Heart right ventricle (tissue), 16 donors: ENCODE measurements at regions not wholly inside any gene's neighbourhood (a gene's known extent, or its start where the extent isn't known, plus 50 kb on each side); places are given as distances from the start of the nearest gene placed in this dataset.

Experiments
- ATAC-seq, 8 donors: fragments of 200-7000 bp; cut with Tn5 transposase; one replicate each; pipeline ENCODE4 v1.9.1; 2020; ENCODE audit warnings: mild to moderate bottlenecking in 8 of 8, moderate library complexity in 8 of 8, moderate number of reproducible peaks in 1 of 8
- DNase-seq, 2 donors: peaks; one replicate each; pipeline ENCODE4 v3.0.0-alpha.2; 2020
- H3K27ac ChIP-seq, 10 donors: fragments of 200-600 bp; sonication (generic) in 2 of 10; one replicate each; pipeline versions ENCODE4 v1.5.0 to v1.8.0; 2020 to 2022; ENCODE audit warnings: mild to moderate bottlenecking in 3 of 10
- H3K27me3 ChIP-seq, 7 donors: fragments of 200-600 bp; one replicate each; pipeline ENCODE4 v1.8.0; 2021 to 2022; ENCODE audit warnings: mild to moderate bottlenecking in 2 of 7
- H3K36me3 ChIP-seq, 9 donors: fragments of 200-600 bp; sonication (generic) in 1 of 9; one replicate each; pipeline versions ENCODE4 v1.5.0 to v1.8.0; 2020 to 2022; ENCODE audit warnings: mild to moderate bottlenecking in 2 of 9
- H3K4me1 ChIP-seq, 9 donors: fragments of 200-600 bp; sonication (generic) in 1 of 9; one replicate each; pipeline versions ENCODE4 v1.5.0 to v1.8.0; 2020 to 2022; ENCODE audit warnings: mild to moderate bottlenecking in 4 of 9
- H3K4me3 ChIP-seq, 10 donors: fragments of 200-600 bp; sonication (generic) in 2 of 10; one replicate each; pipeline versions ENCODE4 v1.5.0 to v1.8.0; 2020 to 2022; ENCODE audit warnings: mild to moderate bottlenecking in 7 of 10, moderate library complexity in 2 of 10
- H3K9me3 ChIP-seq, 11 donors: fragments of 200-600 bp in 10 of 11; sonication (generic) in 2 of 11; one replicate each; pipeline versions ENCODE4 v1.5.0 to v1.8.0; 2013 to 2022; ENCODE audit warnings: mild to moderate bottlenecking in 2 of 11, control low read depth in 1 of 11, moderate library complexity in 1 of 11
- WGBS, 2 donors: extraction: QIAGEN DNeasy Blood & Tissue Kit; methylation state at CpG; one replicate each; pipeline ENCODE4 v1.1.7; 2013; ENCODE audit warnings: inconsistent platforms in 1 of 2; 5-methylcytosine and 5-hydroxymethylcytosine counted together
- intact Hi-C, 10 donors: fragments of 100-400 bp; cut with DNase I; formaldehyde crosslinking; loops; one replicate each; pipeline versions ENCODE4 v1.11.1 to v1.14.2; 2022
- TF ChIP-seq, protein P1 (sequence below), 9 donors: fragments of 200-600 bp; sonication (generic) in 2 of 9; IDR thresholded peaks; one replicate each; pipeline versions ENCODE4 v1.5.0 to v1.8.0; 2021 to 2022; ENCODE audit warnings: antibody characterized with exemption in 9 of 9, mild to moderate bottlenecking in 5 of 9, moderate library complexity in 1 of 9
- donor health status: Arrhythmogenic right ventricular cardiomyopathy.
- donor health status: ischemic (EF 13 %, LVEDD 7.1; RV severe dilation, severe dysfunction).
- donor health status: healthy with polysubstance abuse.
- donor health status: DM: no; HTN: yes; CAD: no.
- donor health status: DM: no; HTN: no; CAD: no.
- donor health status: ischemic (EF 25% LVEDD 6.9; RV normal size, moderate dysfunction).
- donor health status: ischemic (EF 25% LVEDD 5.7; RV mildly dilated, moderate dysfunction).
- donor health status: healthy.
- donor health status: DM: yes; HTN: yes; CAD: no.
- donor health status: Ischemic cardiomyopathy.
- donor health status: ischemic (EF 35%, LVEDD 5.7; RV mildly dilated, moderate dysfunction).
- donor health status: nonischemic (EF 11% LVEDD 7.7; RV severe dilation, severe dysfunction).
- donor health status: DM: yes; HTN: yes; CAD: no.
- donor health status: PGD.
- donor health status: ischemic (EF 29% LVEDD 5.4; RV normal size, mild dysfunction).
- donor health status: nonischemic (EF 23%, LVEDD 6.1; RV moderate dilation, normal function).

DNA sequence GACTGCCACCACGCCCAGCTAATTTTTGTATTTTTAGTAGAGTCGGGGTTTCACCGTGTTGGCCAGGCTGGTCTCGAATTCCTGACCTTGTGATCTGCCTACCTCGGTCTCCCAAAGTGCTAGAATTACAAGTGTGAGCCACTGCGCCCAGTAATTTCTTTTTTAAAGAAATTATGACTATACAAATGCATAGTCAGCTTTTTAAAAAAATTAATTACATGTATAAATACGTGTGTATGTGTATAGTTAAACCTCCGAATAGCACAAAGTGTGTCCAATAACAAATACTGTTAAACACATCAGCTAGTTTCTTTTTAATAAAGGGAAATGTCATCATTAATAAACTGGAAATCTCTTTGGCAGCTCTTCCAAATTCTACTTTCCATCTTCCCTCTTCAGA is 135.5 kb upstream of the SALL4 start:
- Histone ChIP-seq H3K9me3 (no peaks in the 10 kb centered on the region), H3K27ac (no peak overlapping the region), H3K4me1 (no peaks in the 10 kb centered on the region), H3K27me3 (peaks cover 0 to 10% (median 8%) of the 10 kb centered on the region in 7 donors), H3K4me3 (no peak overlapping the region), H3K36me3 (no peaks in the 10 kb centered on the region)
- 89 to 90% methylated on average over 8 of the region's 8 CpGs for WGBS, 2 donors
- DNase-seq = no peak
- no peak for ATAC-seq
- intact Hi-C loops = no loop called here
- TF ChIP-seq, protein P1, sequence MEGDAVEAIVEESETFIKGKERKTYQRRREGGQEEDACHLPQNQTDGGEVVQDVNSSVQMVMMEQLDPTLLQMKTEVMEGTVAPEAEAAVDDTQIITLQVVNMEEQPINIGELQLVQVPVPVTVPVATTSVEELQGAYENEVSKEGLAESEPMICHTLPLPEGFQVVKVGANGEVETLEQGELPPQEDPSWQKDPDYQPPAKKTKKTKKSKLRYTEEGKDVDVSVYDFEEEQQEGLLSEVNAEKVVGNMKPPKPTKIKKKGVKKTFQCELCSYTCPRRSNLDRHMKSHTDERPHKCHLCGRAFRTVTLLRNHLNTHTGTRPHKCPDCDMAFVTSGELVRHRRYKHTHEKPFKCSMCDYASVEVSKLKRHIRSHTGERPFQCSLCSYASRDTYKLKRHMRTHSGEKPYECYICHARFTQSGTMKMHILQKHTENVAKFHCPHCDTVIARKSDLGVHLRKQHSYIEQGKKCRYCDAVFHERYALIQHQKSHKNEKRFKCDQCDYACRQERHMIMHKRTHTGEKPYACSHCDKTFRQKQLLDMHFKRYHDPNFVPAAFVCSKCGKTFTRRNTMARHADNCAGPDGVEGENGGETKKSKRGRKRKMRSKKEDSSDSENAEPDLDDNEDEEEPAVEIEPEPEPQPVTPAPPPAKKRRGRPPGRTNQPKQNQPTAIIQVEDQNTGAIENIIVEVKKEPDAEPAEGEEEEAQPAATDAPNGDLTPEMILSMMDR (IDR thresholded peaks at IDR 0.05) = no peak

DNA sequence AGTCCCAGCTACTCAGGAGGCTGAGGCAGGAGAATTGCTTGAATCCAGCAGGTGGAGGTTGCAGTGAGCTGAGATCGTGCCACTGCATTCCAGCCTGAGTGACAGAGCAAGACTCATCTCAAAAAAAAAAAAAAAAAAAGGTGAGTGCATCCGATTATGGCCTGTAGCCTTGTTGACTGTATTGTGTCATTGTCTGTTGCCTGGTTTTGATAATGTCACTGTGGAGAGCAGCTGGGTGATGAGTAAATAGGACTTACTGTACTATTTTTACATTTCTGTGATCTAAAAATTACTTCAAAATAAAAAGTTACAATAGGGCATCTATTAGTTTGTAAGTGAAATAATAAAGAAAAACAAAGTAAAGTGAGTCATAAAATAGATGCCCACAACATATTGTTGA is 134.1 kb upstream of the SALL4 start:
- WGBS, 2 donors = 74 to 84% methylated on average over 2 of the region's 2 CpGs
- Histone ChIP-seq H3K4me1 (no peaks in the 10 kb centered on the region), H3K27ac (no peak overlapping the region), H3K9me3 (no peaks in the 10 kb centered on the region), H3K27me3 (peaks cover 0 to 16% (median 12%) of the 10 kb centered on the region in 7 donors), H3K4me3 (no peak overlapping the region), H3K36me3 (no peaks in the 10 kb centered on the region)
- no peak for ATAC-seq
- intact Hi-C loops = no loop called here
- no peak for DNase-seq
- TF ChIP-seq, protein P1 (IDR thresholded peaks at IDR 0.05) = no peak

DNA sequence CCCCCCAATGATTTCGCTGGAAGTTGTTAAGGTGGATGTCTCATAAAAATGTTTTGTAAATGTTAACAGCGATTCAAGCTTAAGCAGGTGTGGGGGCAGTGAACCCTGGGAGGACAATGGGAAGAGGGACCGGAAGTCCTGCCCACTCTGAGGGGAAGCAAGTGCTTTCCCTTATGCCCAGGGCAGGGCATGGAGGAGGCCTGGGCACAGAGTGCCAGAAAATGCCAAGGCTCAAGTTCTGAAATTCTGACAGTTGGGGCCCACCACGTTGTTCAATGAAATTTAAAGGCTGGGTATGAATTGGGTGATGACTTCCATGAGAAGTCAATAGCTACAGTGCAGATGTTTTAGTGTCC is 132.7 kb upstream of the SALL4 start:
- Histone ChIP-seq H3K27ac (no peak overlapping the region), H3K9me3 (no peaks in the 10 kb centered on the region), H3K4me3 (no peak overlapping the region), H3K4me1 (no peaks in the 10 kb centered on the region), H3K36me3 (no peaks in the 10 kb centered on the region), H3K27me3 (peaks cover 0 to 23% (median 12%) of the 10 kb centered on the region in 7 donors)
- intact Hi-C loops = no loop called here
- 58 to 74% methylated on average over 4 of the region's 4 CpGs for WGBS, 2 donors
- DNase-seq (no peak), ATAC-seq (no peak)
- TF ChIP-seq, protein P1 (IDR thresholded peaks at IDR 0.05) = no peak

DNA sequence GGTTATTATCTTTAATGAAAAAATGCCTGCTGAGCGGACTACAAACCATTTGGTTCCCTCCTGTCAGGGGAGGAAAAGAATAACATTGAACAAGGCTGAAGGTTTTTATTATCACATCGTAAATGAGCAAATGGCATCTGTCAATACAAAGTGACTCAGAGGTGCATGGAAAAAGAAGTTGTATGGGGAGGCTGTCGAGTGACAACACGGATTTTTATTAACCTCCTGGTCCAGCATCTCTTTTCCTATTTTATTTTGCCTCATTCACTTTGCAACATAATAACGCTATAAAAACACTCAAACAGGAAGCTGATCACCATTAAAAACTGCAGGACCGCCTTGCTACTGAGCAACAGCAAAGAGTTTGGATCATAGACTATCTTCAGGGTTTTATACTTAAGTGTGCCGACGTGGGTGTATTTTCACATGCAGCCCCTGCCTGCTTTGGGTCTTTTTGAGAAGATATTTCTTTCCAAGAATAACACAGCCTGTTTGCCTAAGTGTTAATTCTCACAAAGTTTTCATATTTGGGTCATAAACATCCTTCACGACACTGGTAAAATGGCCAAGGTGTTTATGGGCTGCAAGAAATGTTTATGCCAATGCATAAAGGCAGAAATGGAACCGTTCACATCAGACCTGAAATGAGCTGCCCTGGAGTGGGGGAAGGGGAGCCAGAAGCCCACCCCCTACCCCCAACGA is 132.1 kb upstream of the SALL4 start:
- H3K27ac ChIP-seq = no peak overlapping the region
- no peak overlapping the region for H3K4me3 ChIP-seq
- DNase-seq (no peak), ATAC-seq (no peak)
- H3K36me3 ChIP-seq = no peaks in the 10 kb centered on the region
- H3K4me1 ChIP-seq = no peaks in the 10 kb centered on the region
- no peaks in the 10 kb centered on the region for H3K9me3 ChIP-seq
- intact Hi-C loops = no loop called here
- TF ChIP-seq, protein P1 (IDR thresholded peaks at IDR 0.05) = no peak
- peaks cover 0 to 23% (median 12%) of the 10 kb centered on the region in 7 donors for H3K27me3 ChIP-seq
- 34 to 35% methylated on average over 11 of the region's 11 CpGs for WGBS, 2 donors
